ENCODE measurements at regions not wholly inside any gene's neighbourhood (a gene's known extent, or its start where the extent isn't known, plus 50 kb on each side); places are given as distances from the start of the nearest gene placed in this dataset.
"Not testable (repeated sequence)": the region's sequence is repeated elsewhere in the genome, so short reads cannot be mapped to it uniquely, and the experiment has no call there.

DNA sequence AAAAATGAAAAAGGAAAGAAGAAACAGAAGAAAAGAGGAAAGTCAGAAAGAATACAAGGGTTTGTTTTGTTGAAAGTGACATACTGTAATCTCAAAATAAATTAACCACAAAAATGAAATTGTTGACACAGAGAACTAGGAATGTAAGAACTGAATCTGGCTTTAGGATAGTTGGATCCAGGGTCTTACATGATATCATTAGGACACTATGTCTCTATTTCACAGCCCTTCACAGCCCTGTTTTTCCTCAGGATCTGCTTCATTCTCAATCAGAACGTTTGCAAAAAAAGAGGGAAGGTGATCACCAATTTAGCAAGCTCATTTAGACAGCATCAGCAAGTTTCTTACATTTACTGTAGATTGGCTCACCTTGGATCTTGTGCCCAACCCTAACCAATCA, 188.5 kb upstream of the NREP start:
- no peak for DNase-seq

DNA sequence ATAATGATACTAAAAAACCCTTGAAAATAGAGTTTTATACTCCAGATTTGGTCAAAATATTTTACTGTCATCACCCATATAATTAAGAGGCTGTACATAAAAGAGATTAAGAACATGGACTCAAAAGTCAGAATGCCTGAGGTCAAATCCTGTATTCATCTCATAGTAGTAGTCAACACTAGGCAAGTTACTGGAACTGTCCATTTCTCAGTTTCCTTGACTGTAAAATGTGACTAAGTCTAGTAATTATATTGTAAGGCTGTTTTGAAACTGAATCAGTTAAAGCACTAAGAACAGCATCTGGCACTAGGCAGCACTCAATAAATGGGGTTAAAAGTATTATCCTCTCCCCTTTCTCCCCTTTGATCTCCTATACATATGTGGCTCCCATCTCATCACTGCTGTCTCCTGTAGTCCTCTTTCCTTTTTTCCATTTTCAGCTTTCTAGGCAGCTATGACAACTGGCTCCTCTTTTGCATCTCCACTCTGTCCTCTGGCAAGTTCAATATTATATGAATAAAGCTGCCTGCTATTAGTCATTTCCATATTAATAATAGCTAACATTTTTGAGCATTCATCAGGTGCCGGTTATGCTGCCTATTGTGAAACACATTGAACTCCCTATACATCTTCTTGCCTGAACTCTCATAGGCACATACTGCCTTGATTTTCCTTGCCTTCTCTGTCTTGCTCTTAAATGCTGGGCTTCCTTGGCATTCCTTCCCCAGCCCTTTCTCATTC, 185.8 kb upstream of the NREP start:
- DNase-seq: no peak

DNA sequence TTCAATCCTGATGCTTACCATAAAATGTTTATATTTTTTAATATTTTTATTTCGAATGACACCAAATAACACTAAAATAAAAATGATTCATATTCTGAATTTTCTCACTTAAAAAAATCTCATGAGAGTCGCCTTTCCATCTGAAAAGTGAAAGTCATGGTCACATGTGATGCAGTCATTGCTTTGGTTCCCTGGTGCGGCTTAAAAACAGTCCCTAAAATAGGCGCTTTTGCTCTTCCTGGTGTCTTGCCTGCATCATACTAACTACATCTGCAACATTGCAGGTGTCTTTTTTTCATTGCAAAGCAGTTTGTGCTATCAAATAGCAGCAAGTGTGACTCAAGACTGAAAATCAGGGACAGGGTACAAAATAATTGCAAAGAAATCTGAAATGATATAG, 185.2 kb upstream of the NREP start:
- no peak for DNase-seq

DNA sequence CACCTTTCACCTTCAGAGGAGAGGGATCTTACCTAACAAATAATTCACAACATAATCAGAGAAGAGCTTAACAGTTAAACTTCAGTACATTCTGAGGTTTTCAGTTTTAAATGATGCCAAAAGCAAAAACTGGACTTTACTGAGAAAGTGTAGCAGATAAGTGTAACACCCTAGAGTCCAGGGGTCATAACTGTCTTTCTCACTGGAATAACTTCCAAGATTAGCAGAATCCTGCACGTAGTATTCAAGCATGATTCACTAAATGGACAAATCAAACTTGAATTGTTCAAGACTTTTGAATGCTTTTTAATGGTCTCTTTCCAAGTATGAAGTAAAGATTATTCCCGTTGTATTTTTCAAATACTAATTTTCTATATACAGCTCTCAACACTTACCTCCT, 180.1 kb upstream of the NREP start:
- DNase-seq: no peak

DNA sequence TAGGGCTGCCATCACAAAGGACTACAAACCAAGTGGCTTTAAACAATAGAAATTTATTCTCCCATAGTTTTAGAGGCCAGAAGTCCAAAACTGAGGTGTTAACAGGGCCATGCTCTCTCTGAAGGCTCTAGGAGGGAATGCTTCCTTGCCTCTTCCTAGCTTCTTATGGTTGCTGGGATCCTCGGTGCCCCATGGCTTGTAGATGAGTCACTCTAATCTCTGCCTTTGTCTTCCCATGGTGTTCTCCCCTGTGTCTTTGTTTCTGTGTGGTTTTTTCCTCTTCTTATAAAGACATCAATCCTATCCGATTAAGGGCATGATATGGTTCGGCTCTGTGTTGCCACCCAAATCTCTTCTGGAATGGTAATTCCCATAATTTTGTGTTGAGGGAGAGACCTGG, 178.8 kb upstream of the NREP start:
- no peak for DNase-seq

DNA sequence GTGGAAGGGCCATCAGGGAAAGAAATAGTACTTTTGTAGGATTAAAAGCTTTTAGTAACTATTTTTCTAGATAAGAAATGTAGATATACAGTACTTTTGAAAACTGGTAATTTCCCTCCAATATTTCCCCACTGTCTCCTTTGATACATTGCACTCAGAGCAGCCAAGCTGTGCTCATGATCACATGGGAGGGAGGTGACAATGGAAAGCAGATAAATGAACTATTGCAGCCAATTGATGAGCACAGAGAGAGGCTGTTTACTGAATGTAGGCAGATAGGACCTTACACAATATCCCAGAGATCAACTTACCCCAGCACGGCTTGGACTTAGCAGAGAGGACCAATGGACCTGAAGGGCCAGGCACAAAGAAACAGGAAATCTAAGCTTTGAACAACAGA, 178.0 kb upstream of the NREP start:
- no peak for DNase-seq

DNA sequence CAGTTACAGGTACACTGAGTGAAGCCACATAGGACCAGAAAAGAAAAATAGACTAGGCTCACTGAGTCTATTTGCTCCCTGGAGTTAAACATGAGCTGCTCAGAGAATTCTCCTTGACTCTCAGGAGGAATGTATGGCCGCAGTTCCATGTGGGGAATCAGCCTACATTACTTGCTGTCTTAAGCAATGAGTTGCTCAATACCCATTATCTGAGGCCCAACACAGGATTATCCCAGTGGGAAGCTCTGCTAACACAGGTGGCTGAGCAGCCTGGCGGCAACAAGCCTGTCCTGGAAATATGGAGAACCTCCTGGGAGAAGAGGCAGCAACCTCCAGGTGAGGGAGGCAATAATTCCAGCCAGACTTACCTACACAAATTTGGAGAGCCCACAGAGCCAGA, 177.5 kb upstream of the NREP start:
- no peak for DNase-seq

DNA sequence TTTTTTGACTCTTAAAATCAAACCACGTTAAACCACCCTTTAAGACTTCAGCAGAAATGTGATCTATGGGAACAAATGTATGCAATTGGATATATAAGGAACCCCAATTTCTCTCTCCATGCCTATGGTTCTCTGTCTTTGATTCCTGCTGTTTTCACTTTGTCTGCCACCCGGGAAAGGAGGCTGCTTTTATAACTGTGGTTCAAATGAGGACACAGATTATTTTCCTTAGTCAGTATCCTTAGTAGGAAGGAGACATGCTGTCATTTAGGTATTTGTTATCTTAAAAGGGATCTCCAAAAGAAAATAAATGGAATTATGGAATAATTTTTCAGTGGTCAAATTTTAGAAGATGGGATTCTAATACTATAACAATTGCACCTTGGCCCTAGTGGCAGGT, 176.1 kb upstream of the NREP start:
- DNase-seq: no peak

DNA sequence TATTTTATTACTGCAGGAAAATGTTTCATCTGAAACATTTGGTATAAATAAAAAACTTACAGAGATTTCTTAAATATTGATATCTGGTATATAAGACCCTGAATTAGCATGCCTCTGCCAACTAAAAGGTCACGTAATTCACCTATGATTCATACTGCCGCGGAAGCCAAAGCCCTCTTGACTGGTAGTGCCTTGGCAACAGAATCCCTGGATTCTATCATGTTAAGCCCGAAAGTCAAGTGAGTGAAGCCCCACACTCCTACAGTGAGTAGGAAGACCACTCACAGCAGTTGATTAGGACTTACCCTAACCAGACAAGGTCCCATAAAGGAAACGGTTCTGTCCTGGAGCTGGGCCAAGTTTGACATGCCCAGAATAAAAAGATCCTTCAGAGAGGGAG, 175.6 kb upstream of the NREP start:
- no peak for DNase-seq

DNA sequence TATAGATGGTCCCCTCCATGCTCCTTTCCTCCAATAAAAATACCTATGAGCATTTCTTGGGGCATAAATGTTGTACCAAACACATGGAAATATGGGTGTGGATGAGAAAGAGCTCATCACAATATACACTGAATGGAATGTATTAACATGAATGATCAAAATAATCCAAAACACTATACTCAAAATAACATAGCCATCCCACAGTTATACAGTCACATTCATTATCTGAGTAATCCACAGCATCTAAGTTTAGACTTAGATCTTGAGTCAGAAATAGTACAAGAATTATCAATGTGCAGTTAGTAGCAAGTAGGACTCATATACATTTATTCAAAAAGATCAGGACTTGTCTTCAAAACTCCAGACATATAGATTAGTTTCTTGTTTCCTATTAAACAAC, 175.2 kb upstream of the NREP start:
- no peak for DNase-seq

DNA sequence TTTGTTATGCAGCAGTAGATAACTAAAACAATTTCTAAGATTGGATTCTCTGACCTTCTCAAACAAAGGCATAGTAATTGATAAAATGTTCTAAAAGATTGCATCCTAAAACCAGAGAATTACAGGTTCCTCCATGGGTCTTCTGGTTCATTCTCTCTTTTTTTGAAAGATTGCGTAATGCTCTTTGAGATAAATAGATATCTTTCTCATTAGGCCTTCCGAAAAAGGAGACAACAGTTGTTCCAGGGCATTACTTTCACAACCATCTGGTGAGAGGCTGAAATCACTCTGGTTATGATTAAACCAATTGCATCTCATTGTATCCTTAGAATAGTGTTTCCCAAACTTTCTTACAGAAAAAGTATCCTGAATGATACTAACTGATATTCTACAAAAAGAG, 174.7 kb upstream of the NREP start:
- DNase-seq: no peak

DNA sequence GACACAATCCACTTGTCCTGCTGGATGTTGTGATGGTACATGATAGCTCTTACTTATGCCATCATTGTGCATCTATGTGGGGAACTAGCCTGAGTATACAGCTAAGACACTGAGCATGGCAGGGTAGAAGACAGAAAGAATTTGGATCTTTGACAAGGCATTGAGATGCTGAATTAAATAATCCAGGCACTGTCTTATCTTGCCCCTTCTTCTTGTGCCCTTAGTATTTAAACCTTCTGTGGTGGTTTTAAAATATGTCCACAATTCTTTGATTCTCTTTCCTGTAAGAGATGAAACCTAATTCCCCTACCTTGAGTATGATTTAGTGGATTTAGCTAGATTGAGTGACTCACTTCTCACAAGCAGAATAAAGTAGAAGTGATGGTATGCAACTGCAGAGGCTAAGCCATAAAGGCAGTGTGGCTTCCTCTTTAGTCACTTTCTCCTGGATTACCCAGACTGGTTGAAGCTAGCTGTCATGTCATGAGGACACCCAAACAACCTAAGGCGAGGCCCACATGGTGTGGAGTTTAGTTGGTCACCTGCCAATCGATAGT, 174.0 kb upstream of the NREP start:
- DNase-seq: no peak

DNA sequence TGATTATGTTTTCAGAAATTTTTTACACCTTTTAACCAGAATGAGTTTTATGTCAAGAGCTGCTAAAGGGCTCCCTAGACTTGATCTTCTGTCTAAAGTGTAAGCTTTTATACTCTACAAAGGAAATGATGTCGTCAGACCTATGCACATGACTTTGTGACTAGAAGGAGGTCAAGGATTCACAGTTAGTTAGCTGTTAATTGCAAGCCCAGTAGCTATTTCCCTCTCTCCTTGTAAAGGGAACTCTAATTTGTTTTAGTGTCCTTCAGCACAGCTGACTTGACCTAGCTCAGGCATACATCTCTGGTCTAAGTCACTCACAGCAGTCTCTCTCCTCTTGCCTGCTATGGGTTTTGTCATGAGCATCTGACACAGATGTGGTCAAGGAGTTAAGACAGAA, 173.5 kb upstream of the NREP start:
- no peak for DNase-seq

DNA sequence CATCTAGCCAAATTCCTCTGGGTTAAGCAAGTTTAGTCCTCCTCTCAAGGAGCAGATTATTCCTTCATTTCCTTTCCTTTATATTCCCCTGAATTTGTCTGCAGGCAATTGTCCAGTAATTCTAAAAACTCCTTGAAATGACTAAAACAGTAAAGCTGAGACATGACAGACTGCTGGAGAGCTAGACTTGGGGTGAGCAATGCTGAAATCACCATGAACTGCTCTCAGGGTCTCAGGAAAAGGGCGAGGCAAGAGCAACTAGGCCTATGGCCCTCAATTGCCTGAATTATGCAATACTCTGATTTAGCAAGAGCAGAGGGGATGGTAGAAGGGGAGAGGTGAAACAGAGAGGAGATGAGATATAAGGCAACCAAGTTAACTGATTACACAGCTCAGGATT, 172.9 kb upstream of the NREP start:
- DNase-seq: no peak

DNA sequence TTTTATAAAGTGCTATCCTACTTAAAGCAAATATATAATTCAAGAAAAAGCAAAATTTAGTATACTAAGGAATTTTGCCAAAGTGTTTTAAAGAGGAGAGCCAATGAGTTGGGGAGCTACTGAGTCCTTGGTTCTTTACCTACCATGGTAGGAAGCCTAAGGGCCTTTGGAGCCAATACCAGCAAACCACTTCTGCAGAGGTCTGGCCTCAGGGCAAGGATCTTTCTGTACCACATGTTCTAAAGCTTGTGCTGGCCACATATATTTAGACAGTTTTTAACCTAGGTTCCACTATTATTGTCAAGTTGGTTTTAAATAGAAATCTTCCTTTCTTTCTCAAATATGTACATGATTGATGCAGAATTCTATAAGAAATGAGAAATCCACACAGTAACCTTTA, 172.3 kb upstream of the NREP start:
- no peak for DNase-seq

DNA sequence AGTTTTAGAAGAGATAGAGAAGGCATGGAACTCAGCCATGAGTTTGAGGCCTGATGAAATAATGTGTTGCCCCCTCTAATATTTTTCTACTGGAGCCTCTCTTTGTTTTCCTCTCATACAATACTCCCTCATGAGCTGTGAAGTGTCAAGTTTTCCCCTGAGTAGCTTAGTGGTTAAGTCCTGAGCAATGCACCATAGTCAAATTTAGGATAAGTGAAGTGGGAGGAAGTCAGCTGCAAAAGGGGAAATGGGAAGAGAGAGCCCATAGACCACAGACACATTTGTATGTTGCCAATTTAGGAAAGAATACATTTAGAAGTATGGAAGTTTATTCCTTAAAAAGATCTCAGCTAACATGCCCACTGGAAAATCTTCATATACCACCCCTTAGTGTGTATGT, 171.5 kb upstream of the NREP start:
- no peak for DNase-seq

DNA sequence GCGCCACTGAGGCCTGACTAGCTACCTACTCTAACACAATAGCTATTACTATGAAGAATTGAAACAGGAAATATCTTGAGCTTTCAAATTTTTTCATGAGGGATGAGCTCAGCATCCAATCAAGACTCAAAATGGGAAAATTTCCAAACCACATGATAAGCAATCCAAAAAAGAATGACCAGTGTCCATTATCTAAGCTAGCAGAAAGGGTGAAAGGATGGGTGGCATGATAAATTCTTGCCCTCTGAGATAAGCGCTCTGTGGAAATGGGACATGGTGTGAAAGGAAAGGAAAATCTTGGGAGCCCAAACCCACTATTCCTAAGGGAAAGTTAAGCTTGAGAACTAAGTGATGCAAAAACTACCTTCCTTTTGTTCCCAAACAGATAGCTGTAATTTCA, 170.2 kb upstream of the NREP start:
- no peak for DNase-seq

DNA sequence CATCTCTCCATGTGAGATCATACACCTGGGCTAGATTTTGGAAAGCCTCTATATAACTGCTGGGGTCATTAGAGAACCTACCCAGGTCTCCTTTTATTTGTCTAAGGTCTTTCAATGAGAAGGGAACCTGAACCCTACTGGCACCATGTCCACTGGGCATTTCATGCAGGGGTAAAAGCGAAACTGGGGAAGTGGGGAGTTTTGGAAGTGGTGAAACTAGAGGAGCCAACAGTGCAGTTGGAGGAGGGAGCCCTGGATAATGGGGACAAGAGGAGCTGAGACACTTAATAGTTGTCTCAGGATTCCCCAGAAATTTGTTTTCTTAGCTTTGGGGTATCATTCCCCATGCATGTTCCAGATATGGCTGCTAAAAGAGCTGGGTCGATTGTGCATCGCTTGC, 169.0 kb upstream of the NREP start:
- no peak for DNase-seq

DNA sequence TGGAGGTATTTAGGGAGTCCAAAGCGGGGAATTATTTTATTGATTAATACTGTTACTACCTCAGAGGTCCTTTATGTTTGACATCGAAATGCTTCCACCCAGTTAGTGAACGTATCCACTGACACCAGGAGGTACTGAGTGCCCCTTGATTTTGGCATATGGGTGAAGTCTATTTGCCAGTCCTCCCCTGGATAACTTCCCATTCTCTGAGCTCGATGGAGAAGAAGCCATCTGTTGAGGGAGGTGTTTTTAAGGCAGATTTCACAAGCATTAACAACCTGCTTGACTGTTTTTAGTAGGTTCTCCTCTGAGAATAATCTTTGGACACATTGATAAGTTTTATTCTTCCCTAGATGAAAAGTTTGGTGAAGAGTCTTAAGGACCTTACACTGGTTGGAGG, 165.3 kb upstream of the NREP start:
- DNase-seq: no peak

DNA sequence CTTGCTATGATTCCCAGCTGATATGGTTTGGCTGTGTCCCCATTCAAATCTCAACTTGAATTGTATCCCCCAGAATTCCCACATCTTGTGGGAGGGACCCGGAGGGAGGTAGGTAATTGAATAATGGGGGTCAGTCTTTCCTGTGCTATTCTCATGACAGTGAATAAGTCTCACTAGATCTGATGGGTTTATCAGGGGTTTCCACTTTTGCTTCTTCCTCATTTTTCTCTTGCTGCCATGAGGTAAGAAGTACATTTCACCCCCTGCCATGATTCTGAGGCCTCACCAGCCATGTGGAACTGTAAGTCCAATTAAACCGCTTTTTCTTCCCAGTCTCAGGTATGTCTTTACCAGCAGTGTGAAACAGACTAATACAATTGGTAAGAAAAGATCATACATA, 164.7 kb upstream of the NREP start:
- not testable (repeated sequence) for DNase-seq

DNA sequence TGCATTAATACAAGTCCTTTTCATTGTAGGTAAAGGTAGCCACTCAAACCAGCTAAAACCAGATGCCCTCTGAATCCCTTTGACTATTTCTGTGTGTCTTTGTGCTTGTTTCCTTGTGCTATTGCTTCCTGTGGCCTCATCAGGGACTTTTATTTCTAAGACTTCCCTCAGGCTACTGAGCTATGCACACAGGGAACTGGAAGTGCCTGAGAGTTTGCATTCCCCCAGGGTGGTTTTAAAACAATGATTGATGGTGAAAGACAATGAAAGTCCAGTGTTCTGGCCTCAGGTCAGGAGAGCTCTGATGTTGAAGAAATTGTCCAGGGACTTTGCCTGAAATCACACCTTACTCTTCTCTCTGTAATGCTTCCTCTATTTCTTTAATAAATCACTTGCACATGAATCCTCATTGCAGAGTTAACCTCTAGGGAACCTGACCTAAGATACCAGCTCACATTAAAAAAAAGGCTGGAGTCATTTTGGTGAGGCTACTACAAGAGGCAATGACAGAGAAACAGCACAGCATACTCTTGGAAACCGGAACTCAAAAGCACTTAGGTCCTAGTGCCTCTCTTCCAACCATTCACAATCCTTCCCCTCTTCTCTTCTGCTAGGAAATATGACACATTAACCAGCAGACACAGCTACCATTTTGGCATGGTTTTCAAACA, 158.1 kb upstream of the NREP start:
- no peak for DNase-seq

DNA sequence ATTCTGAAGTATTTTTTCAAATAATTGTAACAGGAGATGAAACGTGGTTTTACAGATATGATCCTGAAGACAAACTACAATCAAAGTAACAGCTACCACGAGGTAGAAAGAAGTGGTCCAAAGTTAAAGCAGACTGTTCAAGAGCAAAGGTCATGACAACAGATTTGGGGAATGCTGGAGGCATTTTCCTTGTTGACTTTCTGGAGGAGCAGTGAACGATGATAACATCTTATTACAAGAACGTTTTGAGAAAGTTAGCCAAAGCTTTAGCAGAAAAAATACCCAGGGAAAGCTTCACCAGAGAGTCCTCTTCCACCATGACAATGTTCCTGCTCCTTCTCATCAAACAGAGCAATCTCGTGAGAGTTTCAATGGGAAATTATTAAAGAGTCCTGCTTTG, 145.4 kb upstream of the NREP start:
- no peak for DNase-seq

DNA sequence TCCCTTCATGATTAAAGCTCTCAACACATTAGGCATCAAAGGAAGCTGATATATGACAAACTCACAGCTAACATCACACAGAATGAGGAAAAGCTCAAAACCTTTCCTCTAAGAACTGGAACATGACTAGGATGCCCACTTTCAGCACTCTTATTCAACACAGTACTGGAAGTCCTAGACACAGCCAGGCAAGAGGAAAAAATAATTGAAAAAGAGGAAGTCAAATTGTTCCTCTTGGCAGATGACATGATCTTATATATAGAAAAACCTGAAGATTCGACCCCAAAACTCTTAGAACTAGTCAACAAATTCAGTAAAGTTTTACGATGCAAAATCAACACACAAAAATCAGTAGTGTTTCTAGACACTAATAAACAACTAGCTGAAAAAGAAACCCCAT, 144.3 kb upstream of the NREP start:
- no peak for DNase-seq

DNA sequence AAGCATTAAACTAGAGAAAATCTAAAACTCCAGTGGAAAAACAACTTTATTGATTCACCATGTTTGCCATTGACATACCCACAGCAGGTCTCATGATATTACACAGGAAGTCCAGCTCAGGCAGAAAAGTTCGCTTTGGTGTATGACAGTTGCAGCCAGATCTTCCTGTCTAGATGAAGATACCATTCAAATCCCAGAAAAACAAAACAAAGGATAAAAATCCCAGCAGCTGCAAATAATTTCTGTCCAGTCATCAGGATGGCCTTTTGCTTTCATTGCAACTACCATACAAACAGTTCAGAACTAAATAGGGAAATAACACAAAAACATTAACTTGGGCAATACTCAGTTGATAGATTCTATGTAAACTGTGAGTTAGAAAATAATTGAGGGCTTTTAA, 136.0 kb upstream of the NREP start:
- no peak for DNase-seq
